AG04450 (cell line): ENCODE measurements at regions not wholly inside any gene's neighbourhood (a gene's known extent, or its start where the extent isn't known, plus 50 kb on each side); places are given as distances from the start of the nearest gene placed in this dataset.

Experiments
- CTCF ChIA-PET: fragments of 300-600, 350-600 bp; formaldehyde crosslinking; extraction: SDS; loops from one replicate; lab custom pipeline; 2022; ENCODE audit warnings: antibody characterized with exemption, inconsistent platforms; lab: Charles Lee
- POLR2A ChIA-PET: fragments of 350-600 bp; formaldehyde crosslinking; extraction: SDS; loops from one replicate; lab custom pipeline; 2021; ENCODE audit warnings: antibody characterized with exemption, inconsistent platforms; lab: Yijun Ruan, JAX
- DNase-seq: peaks from one replicate; pipeline ENCODE4 v3.0.0-alpha.2; 2011; ENCODE audit warnings: low read depth, low spot score
- H3K27ac ChIP-seq: one replicate; pipeline ENCODE4 v1.5.1; 2012; ENCODE audit warnings: low read depth, low read length, control low read depth
- H3K27me3 ChIP-seq: one replicate; pipeline ENCODE4 v1.6.0; 2012; ENCODE audit warnings: low read length; ENCODE audit not compliant: control insufficient read depth, insufficient read depth
- H3K4me3 ChIP-seq: 2 replicates; pipeline ENCODE4 v1.5.1; 2011; ENCODE audit warnings: mild to moderate bottlenecking, low read depth, low read length, control low read depth
- H3K9me3 ChIP-seq: 2 replicates; pipeline ENCODE4 v1.5.1; 2012; ENCODE audit warnings: low read length; ENCODE audit not compliant: control insufficient read depth, insufficient read depth
- CTCF ChIP-seq: IDR thresholded peaks from 2 replicates; pipeline ENCODE4 v1.5.1; 2011; ENCODE audit warnings: low read depth, low read length, control low read depth, inconsistent platforms

GRCh38 chr2:59150217-59150849 is 909.2 kb upstream of the FANCL start:
- no peak overlapping the region for H3K4me3 ChIP-seq
- no peaks in the 10 kb centered on the region for H3K27me3 ChIP-seq
- no peak for TF ChIP-seq CTCF
- H3K27ac ChIP-seq = no peak overlapping the region
- DNase-seq = no peak
- H3K9me3 ChIP-seq = no peaks in the 10 kb centered on the region
- POLR2A ChIA-PET = no interaction called here
- CTCF ChIA-PET = interaction anchor here (0.9 kb wide), 1 partner anchor 13 kb away, joined by 4 read pairs; no protein-coding TSS in a partner anchor

DNA sequence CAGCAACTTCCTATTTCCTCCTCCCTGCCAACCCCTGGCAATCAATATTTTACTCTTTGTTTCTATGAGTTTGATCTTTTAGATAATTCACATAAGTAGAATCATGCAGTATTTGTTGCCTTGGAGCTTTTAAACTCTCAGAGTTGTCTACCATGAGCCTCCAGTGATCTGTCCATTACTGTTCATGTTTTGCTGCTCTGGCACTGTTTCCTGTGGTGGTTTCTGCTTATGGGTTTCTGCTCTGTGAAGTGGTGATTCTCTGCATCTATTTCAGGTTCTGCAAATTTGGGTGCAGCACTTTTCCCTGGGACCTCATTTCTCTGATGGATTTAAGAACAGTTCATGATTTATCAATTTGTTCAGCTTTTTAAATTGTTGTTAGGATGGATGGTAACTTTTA is 908.1 kb upstream of the FANCL start:
- H3K9me3 ChIP-seq = no peaks in the 10 kb centered on the region
- TF ChIP-seq CTCF = no peak
- ChIA-PET POLR2A (no interaction called here), CTCF (no interaction called here)
- H3K4me3 ChIP-seq = no peak overlapping the region
- DNase-seq = no peak
- H3K27me3 ChIP-seq = no peaks in the 10 kb centered on the region
- H3K27ac ChIP-seq = no peak overlapping the region

DNA sequence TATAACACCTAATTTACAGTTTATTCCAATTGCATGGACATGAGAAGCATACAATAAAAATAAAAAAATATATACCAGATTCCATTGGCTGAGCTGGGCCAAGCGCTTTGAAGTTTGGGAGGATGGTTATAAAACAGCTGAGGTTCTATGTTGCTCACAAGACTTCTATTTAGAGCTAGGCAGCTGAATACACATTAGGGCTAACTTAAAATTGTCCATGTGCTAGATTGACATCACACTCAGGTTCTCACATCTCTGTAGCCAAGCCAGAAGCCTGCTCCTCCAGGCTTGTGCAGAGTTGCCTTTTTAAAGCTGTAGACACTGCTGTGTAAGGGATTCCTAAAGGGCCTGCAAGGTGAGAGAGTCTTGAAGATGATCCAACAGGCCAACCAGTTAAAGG is 871.1 kb upstream of the FANCL start:
- ChIA-PET CTCF (no interaction called here), POLR2A (no interaction called here)
- Histone ChIP-seq H3K4me3 (no peak overlapping the region), H3K9me3 (no peaks in the 10 kb centered on the region; the same call in 1 of the 2 replicates), H3K27ac (no peak overlapping the region), H3K27me3 (no peaks in the 10 kb centered on the region)
- DNase-seq = no peak
- no peak for TF ChIP-seq CTCF

- no peak for TF ChIP-seq CTCF
- peaks cover 9% of the 10 kb centered on the region for H3K9me3 ChIP-seq
- ChIA-PET POLR2A (no interaction called here), CTCF (interaction anchor here (0.6 kb wide), 1 partner anchor 176 kb away, joined by 4 read pairs; no protein-coding TSS in a partner anchor)
- no peak overlapping the region for H3K27ac ChIP-seq
- H3K4me3 ChIP-seq = no peak overlapping the region
- no peaks in the 10 kb centered on the region for H3K27me3 ChIP-seq
- DNase-seq = no peak
These were observed 855.8 kb upstream of the FANCL start for GRCh38 chr2:59096973-59097372.

GRCh38 chr2:59093571-59093970 is 852.4 kb upstream of the FANCL start:
- Histone ChIP-seq H3K27me3 (no peaks in the 10 kb centered on the region), H3K4me3 (no peak overlapping the region), H3K9me3 (peaks cover 8% of the 10 kb centered on the region), H3K27ac (no peak overlapping the region)
- no peak for TF ChIP-seq CTCF
- POLR2A ChIA-PET = no interaction called here
- DNase-seq = no peak
- CTCF ChIA-PET = no interaction called here
